ENCODE measurements at regions not wholly inside any gene's neighbourhood (a gene's known extent, or its start where the extent isn't known, plus 50 kb on each side); places are given as distances from the start of the nearest gene placed in this dataset.

DNA sequence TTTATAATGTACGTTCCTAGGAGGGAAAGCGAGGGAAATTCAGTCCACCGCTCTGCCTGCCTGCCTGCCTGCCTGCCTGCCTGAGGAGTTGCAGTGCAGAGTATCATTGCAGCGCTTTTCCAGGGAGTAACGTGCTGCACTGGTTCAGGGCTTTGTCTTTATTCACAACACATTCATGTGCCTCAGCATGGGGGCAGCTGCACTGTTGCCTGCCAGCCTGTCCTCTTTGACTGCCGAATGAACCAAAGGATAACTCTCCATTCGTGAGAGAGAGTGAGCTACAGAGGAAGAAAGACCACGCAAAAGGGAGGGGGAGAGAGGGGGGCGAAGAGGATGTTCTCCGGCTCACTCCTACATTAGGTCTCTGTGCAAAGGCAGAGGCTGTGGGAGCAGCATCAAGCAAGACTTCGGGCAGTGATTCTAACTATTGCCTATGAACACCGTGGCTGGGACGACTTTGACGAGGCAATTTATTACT is 791.2 kb downstream of the MAT2B start:
- Histone ChIP-seq H3K36me3 (ENCODE audit: insufficient read depth, low read length) (no peaks in the 10 kb centered on the region), H3K9ac (ENCODE audit: insufficient read length) (no peak overlapping the region), H3K27ac (no peak overlapping the region), H3K4me3 (no peak overlapping the region), H3K9me3 (ENCODE audit: low read depth, low read length) (no peaks in the 10 kb centered on the region)
- no peak for TF ChIP-seq POLR2AphosphoS5 (IDR thresholded peaks at IDR 0.05; ENCODE audit: borderline replicate concordance, low read depth, low read length)
- TF ChIP-seq EZH2 (IDR thresholded peaks at IDR 0.05), result no peak
- no peak for TF ChIP-seq FOXP2 (optimal IDR thresholded peaks at IDR 0.05; ENCODE audit: control extremely low read depth, extremely low read length, insufficient read depth)
- DNase-seq (ENCODE audit: low read depth, low spot score), result no peak

GRCh38 chr5:164298165-164298564 is 792.7 kb downstream of the MAT2B start:
- Histone ChIP-seq H3K9me3 (ENCODE audit: low read depth, low read length) (no peaks in the 10 kb centered on the region), H3K36me3 (ENCODE audit: insufficient read depth, low read length) (no peaks in the 10 kb centered on the region), H3K9ac (ENCODE audit: insufficient read length) (no peak overlapping the region), H3K27ac (no peak overlapping the region), H3K4me3 (no peak overlapping the region)
- TF ChIP-seq POLR2AphosphoS5 (IDR thresholded peaks at IDR 0.05; ENCODE audit: borderline replicate concordance, low read depth, low read length), result no peak
- TF ChIP-seq FOXP2 (optimal IDR thresholded peaks at IDR 0.05; ENCODE audit: control extremely low read depth, extremely low read length, insufficient read depth), result no peak
- no peak for TF ChIP-seq EZH2 (IDR thresholded peaks at IDR 0.05)
- no peak for DNase-seq (ENCODE audit: low read depth, low spot score)

DNA sequence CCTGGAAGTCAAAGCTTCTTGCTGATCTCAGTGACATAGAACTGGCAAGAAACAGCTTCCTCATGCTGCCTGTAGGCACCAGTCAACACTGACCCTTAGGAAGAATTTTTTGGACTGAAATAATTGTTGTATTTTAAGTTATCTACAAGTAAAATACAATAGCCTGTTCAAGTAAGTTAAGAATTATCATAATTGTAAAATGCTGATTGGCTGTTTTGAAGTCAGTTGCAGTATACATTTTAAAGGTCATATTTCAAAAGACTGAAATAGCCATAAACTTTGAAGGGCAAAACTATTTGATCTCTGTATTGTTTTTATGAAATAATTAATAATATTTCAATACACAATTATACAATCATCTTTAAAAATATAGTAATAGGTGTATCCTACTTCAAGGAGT is 794.9 kb downstream of the MAT2B start:
- Histone ChIP-seq H3K27ac (no peak overlapping the region), H3K36me3 (ENCODE audit: insufficient read depth, low read length) (no peaks in the 10 kb centered on the region), H3K9me3 (ENCODE audit: low read depth, low read length) (no peaks in the 10 kb centered on the region), H3K4me3 (no peak overlapping the region), H3K9ac (ENCODE audit: insufficient read length) (no peak overlapping the region)
- TF ChIP-seq FOXP2 (optimal IDR thresholded peaks at IDR 0.05; ENCODE audit: control extremely low read depth, extremely low read length, insufficient read depth) (no peak), EZH2 (IDR thresholded peaks at IDR 0.05) (no peak), POLR2AphosphoS5 (IDR thresholded peaks at IDR 0.05; ENCODE audit: borderline replicate concordance, low read depth, low read length) (no peak)
- no peak for DNase-seq (ENCODE audit: low read depth, low spot score)

DNA sequence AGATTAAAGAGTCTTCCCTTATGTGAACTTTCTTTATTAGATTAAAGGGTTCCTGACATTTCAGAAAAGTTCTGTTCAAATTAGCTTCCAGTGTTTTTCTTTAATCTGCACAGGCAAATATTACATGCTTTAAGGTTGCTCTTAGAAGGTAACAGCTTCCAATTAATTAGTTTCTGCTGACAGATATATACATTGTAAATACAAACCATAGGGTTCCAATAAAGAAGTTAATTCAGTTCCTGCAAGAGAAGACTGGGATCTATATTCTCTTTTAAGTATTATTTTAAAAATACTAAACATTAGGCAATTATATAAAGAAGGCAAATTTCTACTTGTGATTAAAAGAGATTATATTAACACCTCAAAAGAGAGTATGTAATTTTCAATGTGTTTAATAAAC is 795.7 kb downstream of the MAT2B start:
- no peak overlapping the region for H3K27ac ChIP-seq
- no peak overlapping the region for H3K9ac ChIP-seq (ENCODE audit: insufficient read length)
- no peaks in the 10 kb centered on the region for H3K36me3 ChIP-seq (ENCODE audit: insufficient read depth, low read length)
- no peak overlapping the region for H3K4me3 ChIP-seq
- TF ChIP-seq EZH2 (IDR thresholded peaks at IDR 0.05) (no peak), POLR2AphosphoS5 (IDR thresholded peaks at IDR 0.05; ENCODE audit: borderline replicate concordance, low read depth, low read length) (no peak), FOXP2 (optimal IDR thresholded peaks at IDR 0.05; ENCODE audit: control extremely low read depth, extremely low read length, insufficient read depth) (no peak)
- DNase-seq (ENCODE audit: low read depth, low spot score), result no peak
- no peaks in the 10 kb centered on the region for H3K9me3 ChIP-seq (ENCODE audit: low read depth, low read length)

DNA sequence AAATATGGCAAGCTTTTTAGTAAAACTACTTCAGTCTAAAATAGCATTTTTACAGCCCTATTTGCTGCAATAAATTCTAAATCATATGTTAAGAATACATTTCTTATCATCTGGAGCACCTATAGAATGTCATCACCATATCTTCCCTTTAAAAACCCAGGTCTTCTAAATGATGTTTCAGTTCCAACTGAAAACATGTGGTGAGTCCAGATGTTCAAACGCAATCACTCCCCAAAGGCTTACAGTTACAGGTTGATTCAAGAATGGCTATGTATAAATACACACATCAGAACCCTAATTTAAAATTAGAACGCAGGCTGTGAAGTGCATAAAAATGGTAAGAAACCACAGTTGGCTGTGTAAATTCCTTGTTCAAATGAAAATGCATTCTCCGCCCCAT is 796.3 kb downstream of the MAT2B start:
- DNase-seq (ENCODE audit: low read depth, low spot score), result no peak
- no peak overlapping the region for H3K27ac ChIP-seq
- H3K36me3 ChIP-seq (ENCODE audit: insufficient read depth, low read length), result no peaks in the 10 kb centered on the region
- TF ChIP-seq FOXP2 (optimal IDR thresholded peaks at IDR 0.05; ENCODE audit: control extremely low read depth, extremely low read length, insufficient read depth), result no peak
- no peak for TF ChIP-seq POLR2AphosphoS5 (IDR thresholded peaks at IDR 0.05; ENCODE audit: borderline replicate concordance, low read depth, low read length)
- TF ChIP-seq EZH2 (IDR thresholded peaks at IDR 0.05), result no peak
- no peak overlapping the region for H3K4me3 ChIP-seq
- H3K9me3 ChIP-seq (ENCODE audit: low read depth, low read length), result no peaks in the 10 kb centered on the region
- H3K9ac ChIP-seq (ENCODE audit: insufficient read length), result no peak overlapping the region

DNA sequence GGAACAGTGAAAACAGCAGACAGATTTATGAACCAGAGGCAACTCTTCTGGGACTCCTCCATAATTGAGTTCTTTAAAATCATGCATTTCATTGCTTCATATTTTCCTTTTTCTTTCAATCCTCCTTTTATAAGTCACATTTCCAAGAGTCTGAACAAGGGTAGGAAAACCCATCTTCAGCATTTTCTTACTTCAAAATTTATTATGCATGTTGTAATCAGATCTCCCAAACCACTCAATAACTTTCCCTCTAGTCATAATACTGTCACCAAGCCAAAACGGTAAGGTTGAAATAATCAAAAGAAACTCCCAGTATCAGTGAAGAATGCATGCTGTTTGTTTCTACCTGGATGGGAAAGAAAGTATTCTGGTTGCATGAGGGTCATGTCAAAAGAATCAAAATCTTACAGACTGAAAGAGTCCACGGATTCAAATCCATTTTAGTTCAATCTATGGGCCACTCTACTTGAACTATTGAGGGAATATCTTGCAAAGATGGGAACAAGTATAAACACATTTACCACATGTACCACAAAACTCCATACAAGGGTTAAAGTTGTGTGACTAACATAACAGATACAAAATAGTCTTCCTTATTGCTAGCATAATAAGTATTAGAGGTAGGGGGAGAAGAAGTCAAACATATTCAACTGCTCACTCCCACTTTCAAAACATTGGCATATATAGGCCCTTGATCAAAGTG is 797.3 kb downstream of the MAT2B start:
- DNase-seq (ENCODE audit: low read depth, low spot score), result no peak
- Histone ChIP-seq H3K27ac (no peak overlapping the region), H3K4me3 (no peak overlapping the region), H3K36me3 (ENCODE audit: insufficient read depth, low read length) (no peaks in the 10 kb centered on the region), H3K9me3 (ENCODE audit: low read depth, low read length) (no peaks in the 10 kb centered on the region), H3K9ac (ENCODE audit: insufficient read length) (no peak overlapping the region)
- TF ChIP-seq POLR2AphosphoS5 (IDR thresholded peaks at IDR 0.05; ENCODE audit: borderline replicate concordance, low read depth, low read length) (no peak), FOXP2 (optimal IDR thresholded peaks at IDR 0.05; ENCODE audit: control extremely low read depth, extremely low read length, insufficient read depth) (no peak), EZH2 (IDR thresholded peaks at IDR 0.05) (no peak)

- H3K27ac ChIP-seq, result no peak overlapping the region
- no peak overlapping the region for H3K9ac ChIP-seq (ENCODE audit: insufficient read length)
- no peak overlapping the region for H3K4me3 ChIP-seq
- DNase-seq (ENCODE audit: low read depth, low spot score), result no peak
- TF ChIP-seq POLR2AphosphoS5 (IDR thresholded peaks at IDR 0.05; ENCODE audit: borderline replicate concordance, low read depth, low read length) (no peak), EZH2 (IDR thresholded peaks at IDR 0.05) (no peak), FOXP2 (optimal IDR thresholded peaks at IDR 0.05; ENCODE audit: control extremely low read depth, extremely low read length, insufficient read depth) (no peak)
- no peaks in the 10 kb centered on the region for H3K36me3 ChIP-seq (ENCODE audit: insufficient read depth, low read length)
- no peaks in the 10 kb centered on the region for H3K9me3 ChIP-seq (ENCODE audit: low read depth, low read length)
Observed at GRCh38 chr5:164303646-164304215, 798.3 kb downstream of the MAT2B start.

GRCh38 chr5:164306662-164307061 is 801.2 kb downstream of the MAT2B start:
- no peak overlapping the region for H3K4me3 ChIP-seq
- H3K27ac ChIP-seq, result no peak overlapping the region
- H3K36me3 ChIP-seq (ENCODE audit: insufficient read depth, low read length), result no peaks in the 10 kb centered on the region
- no peak for TF ChIP-seq POLR2AphosphoS5 (IDR thresholded peaks at IDR 0.05; ENCODE audit: borderline replicate concordance, low read depth, low read length)
- no peak for TF ChIP-seq FOXP2 (optimal IDR thresholded peaks at IDR 0.05; ENCODE audit: control extremely low read depth, extremely low read length, insufficient read depth)
- no peak for TF ChIP-seq EZH2 (IDR thresholded peaks at IDR 0.05)
- H3K9me3 ChIP-seq (ENCODE audit: low read depth, low read length), result no peaks in the 10 kb centered on the region
- H3K9ac ChIP-seq (ENCODE audit: insufficient read length), result no peak overlapping the region
- DNase-seq (ENCODE audit: low read depth, low spot score), result no peak
